HepG2 (cell line): ENCODE measurements at regions not wholly inside any gene's neighbourhood (a gene's known extent, or its start where the extent isn't known, plus 50 kb on each side); places are given as distances from the start of the nearest gene placed in this dataset.

Experiments
- FOSL2 ChIP-seq: sonication (generic); formaldehyde crosslinking; IDR thresholded peaks from 2 replicates; pipeline ENCODE4 v1.4.0; 2020; ENCODE audit warnings: missing genetic modification reagents
- FOXJ3 ChIP-seq: sonication (generic); formaldehyde crosslinking; IDR thresholded peaks from 2 replicates; pipeline ENCODE4 v1.4.0; 2020; ENCODE audit warnings: missing genetic modification reagents, mild to moderate bottlenecking, borderline replicate concordance
- TIGD3 ChIP-seq: sonication (generic); formaldehyde crosslinking; IDR thresholded peaks from 2 replicates; pipeline ENCODE4 v1.5.1; 2020; ENCODE audit warnings: mild to moderate bottlenecking, missing genetic modification reagents, borderline replicate concordance

- no peak for TF ChIP-seq FOSL2
- no peak for TF ChIP-seq FOXJ3 (CRISPR knock-in tag)
- TF ChIP-seq TIGD3, result no peak
Measured at GRCh38 chr6:126437205-126437604, 97.3 kb downstream of the CENPW start.
